Hepatocyte (in vitro differentiated cells): ENCODE measurements at regions not wholly inside any gene's neighbourhood (a gene's known extent, or its start where the extent isn't known, plus 50 kb on each side); places are given as distances from the start of the nearest gene placed in this dataset.

ENCODE experiments used
- DNase-seq: peaks from one replicate; pipeline ENCODE4 v3.0.0-alpha.2; 2016; ENCODE audit warnings: low spot score
- H2AFZ ChIP-seq: fragments of 200-600 bp; sonication (generic); 2 replicates; pipeline ENCODE4 v1.6.0; 2016; ENCODE audit warnings: antibody characterized with exemption, mild to moderate bottlenecking
- H3K27ac ChIP-seq: fragments of 200-600 bp; sonication (generic); 2 replicates; pipeline ENCODE4 v1.5.1; 2016; ENCODE audit warnings: mild to moderate bottlenecking
- H3K27me3 ChIP-seq: fragments of 200-600 bp; sonication (generic); 2 replicates; pipeline ENCODE4 v1.6.1; 2016
- H3K36me3 ChIP-seq: fragments of 200-600 bp; sonication (generic); replicated peaks from 2 replicates; pipeline ENCODE4 v1.5.1; 2016; ENCODE audit warnings: low read depth; ENCODE audit not compliant: insufficient read depth
- H3K4me1 ChIP-seq: fragments of 200-600 bp; sonication (generic); 2 replicates; pipeline ENCODE4 v1.5.1; 2016; ENCODE audit warnings: mild to moderate bottlenecking, moderate library complexity; ENCODE audit not compliant: insufficient read depth
- H3K4me2 ChIP-seq: fragments of 200-600 bp; sonication (generic); 2 replicates; pipeline ENCODE4 v1.6.0; 2016
- H3K4me3 ChIP-seq: fragments of 200-600 bp; sonication (generic); 2 replicates; pipeline ENCODE4 v1.5.1; 2016; ENCODE audit warnings: mild to moderate bottlenecking
- H3K79me2 ChIP-seq: fragments of 200-600 bp; sonication (generic); 2 replicates; pipeline ENCODE4 v1.6.0; 2017; ENCODE audit warnings: mild to moderate bottlenecking
- H3K9me2 ChIP-seq: fragments of 200-600 bp; sonication (generic); replicated peaks from 2 replicates; pipeline ENCODE4 v1.6.0; 2017; ENCODE audit warnings: mild to moderate bottlenecking; ENCODE audit not compliant: insufficient read depth
- H3K9me3 ChIP-seq: fragments of 200-600 bp; sonication (generic); 2 replicates; pipeline ENCODE4 v1.5.1; 2016; ENCODE audit warnings: low read depth, mild to moderate bottlenecking
- H4K20me1 ChIP-seq: fragments of 200-600 bp; sonication (generic); 2 replicates; pipeline ENCODE4 v1.6.0; 2016; ENCODE audit warnings: mild to moderate bottlenecking; ENCODE audit not compliant: insufficient read depth, poor library complexity, severe bottlenecking
- CTCF ChIP-seq: fragments of 200-600 bp; sonication (generic); IDR thresholded peaks from 2 replicates; pipeline ENCODE4 v1.5.1; 2016; ENCODE audit warnings: antibody characterized with exemption, mild to moderate bottlenecking; ENCODE audit not compliant: poor library complexity
- EZH2 ChIP-seq: fragments of 200-600 bp; sonication (generic); IDR thresholded peaks from 2 replicates; pipeline ENCODE4 v1.6.1; 2016; ENCODE audit warnings: antibody characterized with exemption, mild to moderate bottlenecking, borderline replicate concordance
- EZH2phosphoT487 ChIP-seq: fragments of 200-600 bp; sonication (generic); IDR thresholded peaks from one replicate; pipeline ENCODE4 v1.6.1; 2018; ENCODE audit warnings: antibody characterized with exemption, mild to moderate bottlenecking, low read depth, moderate library complexity; ENCODE audit not compliant: unreplicated experiment, severe bottlenecking
- WGBS: methylation state at CpG from one replicate; pipeline ENCODE4 v1.1.6; 2016; ENCODE audit warnings: low lambda C conversion rate; ENCODE audit errors: missing lambda C conversion rate; 5-methylcytosine and 5-hydroxymethylcytosine counted together

GRCh38 chr3:166304584-166304983 lies 467.4 kb upstream of the BCHE start:
- no peaks in the 10 kb centered on the region for H3K36me3 ChIP-seq
- no peak overlapping the region for H3K4me2 ChIP-seq
- no peak for DNase-seq
- H3K79me2 ChIP-seq, result no peaks in the 10 kb centered on the region
- H2AFZ ChIP-seq, result no peak overlapping the region
- H3K27me3 ChIP-seq, result no peaks in the 10 kb centered on the region
- 66% methylated on average over 4 of the region's 4 CpGs for WGBS
- no peaks in the 10 kb centered on the region for H3K9me3 ChIP-seq
- no peaks in the 10 kb centered on the region for H3K4me1 ChIP-seq
- H4K20me1 ChIP-seq, result no peaks in the 10 kb centered on the region
- H3K4me3 ChIP-seq, result no peak overlapping the region
- TF ChIP-seq CTCF (no peak), EZH2phosphoT487 (no peak), EZH2 (no peak)
- no peak overlapping the region for H3K27ac ChIP-seq
- H3K9me2 ChIP-seq, result no peaks in the 10 kb centered on the region

GRCh38 chr3:166303681-166304080 lies 466.5 kb upstream of the BCHE start:
- Histone ChIP-seq H3K79me2 (no peaks in the 10 kb centered on the region), H3K27ac (no peak overlapping the region), H3K4me3 (no peak overlapping the region), H3K4me2 (no peak overlapping the region), H4K20me1 (no peaks in the 10 kb centered on the region), H3K36me3 (no peaks in the 10 kb centered on the region), H3K27me3 (no peaks in the 10 kb centered on the region), H2AFZ (no peak overlapping the region), H3K9me3 (no peaks in the 10 kb centered on the region), H3K4me1 (no peaks in the 10 kb centered on the region), H3K9me2 (no peaks in the 10 kb centered on the region)
- TF ChIP-seq CTCF, result no peak
- no peak for TF ChIP-seq EZH2phosphoT487
- no peak for TF ChIP-seq EZH2
- DNase-seq, result no peak

GRCh38 chr3:166302331-166302730 lies 465.1 kb upstream of the BCHE start:
- H3K79me2 ChIP-seq, result no peaks in the 10 kb centered on the region
- no peak overlapping the region for H3K27ac ChIP-seq
- H3K9me2 ChIP-seq, result no peaks in the 10 kb centered on the region
- DNase-seq, result no peak
- H3K4me3 ChIP-seq, result no peak overlapping the region
- TF ChIP-seq EZH2phosphoT487 (no peak), EZH2 (no peak), CTCF (no peak)
- no peaks in the 10 kb centered on the region for H3K27me3 ChIP-seq
- no peaks in the 10 kb centered on the region for H4K20me1 ChIP-seq
- WGBS, result 70% methylated on average over 2 of the region's 2 CpGs
- H2AFZ ChIP-seq, result no peak overlapping the region
- H3K36me3 ChIP-seq, result no peaks in the 10 kb centered on the region
- no peaks in the 10 kb centered on the region for H3K9me3 ChIP-seq
- no peak overlapping the region for H3K4me2 ChIP-seq
- H3K4me1 ChIP-seq, result no peaks in the 10 kb centered on the region

GRCh38 chr3:166296179-166296783 lies 459.1 kb upstream of the BCHE start:
- WGBS, result 76% methylated on average over 5 of the region's 5 CpGs
- DNase-seq, result no peak

More at GRCh38 chr3:166296179-166296783, 459.1 kb upstream of the BCHE start:
- Histone ChIP-seq H3K36me3 (no peaks in the 10 kb centered on the region), H3K9me2 (no peaks in the 10 kb centered on the region), H4K20me1 (no peaks in the 10 kb centered on the region), H3K9me3 (no peaks in the 10 kb centered on the region), H3K79me2 (no peaks in the 10 kb centered on the region), H3K4me2 (no peak overlapping the region), H3K4me3 (no peak overlapping the region), H3K4me1 (no peaks in the 10 kb centered on the region), H3K27me3 (no peaks in the 10 kb centered on the region), H3K27ac (no peak overlapping the region), H2AFZ (no peak overlapping the region)
- TF ChIP-seq EZH2phosphoT487, result no peak
- TF ChIP-seq CTCF, result no peak
- no peak for TF ChIP-seq EZH2
